ENCODE measurements at regions not wholly inside any gene's neighbourhood (a gene's known extent, or its start where the extent isn't known, plus 50 kb on each side); places are given as distances from the start of the nearest gene placed in this dataset.

GRCh38 chr13:89577301-89577700 is 1770.2 kb upstream of the MIR17HG start:
- no peak for TF ChIP-seq CTCF (IDR thresholded peaks at IDR 0.05; ENCODE audit: insufficient read depth, missing control alignments)
- FAIRE-seq: no peak
- no peak for DNase-seq (ENCODE audit: insufficient read length, low spot score)

GRCh38 chr13:89584058-89584620 is 1763.3 kb upstream of the MIR17HG start:
- DNase-seq (ENCODE audit: insufficient read length, low spot score): no peak
- no peak for TF ChIP-seq CTCF (IDR thresholded peaks at IDR 0.05; ENCODE audit: insufficient read depth, missing control alignments)
- FAIRE-seq: no peak

- no peak for FAIRE-seq
- no peak for DNase-seq (ENCODE audit: insufficient read length, low spot score)
- no peak for TF ChIP-seq CTCF (IDR thresholded peaks at IDR 0.05; ENCODE audit: insufficient read depth, missing control alignments)
Observed at GRCh38 chr13:89602655-89603054, 1744.8 kb upstream of the MIR17HG start.

DNA sequence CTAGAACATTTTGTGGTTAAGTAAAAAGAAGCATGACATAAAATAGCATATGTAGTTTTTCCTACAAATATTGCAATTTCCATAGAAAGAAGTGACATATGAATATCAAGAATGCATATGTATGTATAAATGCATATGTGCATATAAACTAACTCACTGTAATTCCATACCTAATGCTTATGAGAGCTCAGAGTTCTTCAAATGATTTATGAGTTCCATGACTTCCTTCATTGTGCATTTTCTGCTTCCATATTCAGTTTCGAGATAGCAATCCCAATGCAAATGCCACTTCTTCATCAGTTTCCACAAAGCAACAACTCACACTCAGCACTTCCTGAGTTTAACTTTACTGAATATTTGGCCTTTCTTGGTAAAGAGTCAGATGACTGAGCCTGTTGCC is 1744.3 kb upstream of the MIR17HG start:
- TF ChIP-seq CTCF (IDR thresholded peaks at IDR 0.05; ENCODE audit: insufficient read depth, missing control alignments): no peak
- no peak for FAIRE-seq
- no peak for DNase-seq (ENCODE audit: insufficient read length, low spot score)

DNA sequence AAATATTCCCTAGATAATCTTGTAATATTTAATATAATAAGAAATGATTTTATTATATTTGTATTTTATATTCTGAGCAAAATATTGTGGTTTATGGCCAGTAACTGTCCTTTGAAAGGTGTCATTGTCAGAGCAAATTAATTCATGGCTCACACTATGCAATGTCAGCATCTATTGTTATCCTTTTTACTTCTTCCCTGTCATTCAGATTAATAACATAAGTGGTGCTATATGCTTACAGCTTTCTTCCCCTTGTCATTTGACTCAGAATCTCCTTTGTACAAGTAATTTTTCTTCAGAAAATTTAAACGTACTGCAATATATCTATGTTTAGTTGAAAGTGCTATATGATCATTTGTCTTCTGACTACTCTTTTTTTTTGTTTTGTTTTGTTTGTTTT is 1738.2 kb upstream of the MIR17HG start:
- no peak for DNase-seq (ENCODE audit: insufficient read length, low spot score)
- no peak for TF ChIP-seq CTCF (IDR thresholded peaks at IDR 0.05; ENCODE audit: insufficient read depth, missing control alignments)
- no peak for FAIRE-seq

DNA sequence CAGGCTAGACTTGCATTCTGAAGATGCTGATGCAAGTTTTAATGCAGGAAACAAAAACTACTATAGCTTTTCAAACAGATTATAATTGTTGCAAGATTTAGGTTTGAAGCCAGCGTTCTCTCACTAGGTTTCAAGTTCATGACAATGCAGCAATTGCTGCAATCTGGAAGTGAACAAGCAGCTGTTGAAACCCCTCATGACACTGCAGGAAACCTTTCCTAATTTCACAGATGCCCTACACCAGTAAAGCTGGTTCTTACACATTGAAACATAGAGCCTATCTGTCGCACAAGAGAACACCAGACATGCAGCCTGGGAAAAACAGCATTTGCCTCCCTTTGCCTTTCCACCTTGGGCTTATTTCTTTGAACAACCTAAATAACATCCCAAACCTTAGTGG is 1737.2 kb upstream of the MIR17HG start:
- TF ChIP-seq CTCF (IDR thresholded peaks at IDR 0.05; ENCODE audit: insufficient read depth, missing control alignments): no peak
- FAIRE-seq (no peak), DNase-seq (ENCODE audit: insufficient read length, low spot score) (no peak)

DNA sequence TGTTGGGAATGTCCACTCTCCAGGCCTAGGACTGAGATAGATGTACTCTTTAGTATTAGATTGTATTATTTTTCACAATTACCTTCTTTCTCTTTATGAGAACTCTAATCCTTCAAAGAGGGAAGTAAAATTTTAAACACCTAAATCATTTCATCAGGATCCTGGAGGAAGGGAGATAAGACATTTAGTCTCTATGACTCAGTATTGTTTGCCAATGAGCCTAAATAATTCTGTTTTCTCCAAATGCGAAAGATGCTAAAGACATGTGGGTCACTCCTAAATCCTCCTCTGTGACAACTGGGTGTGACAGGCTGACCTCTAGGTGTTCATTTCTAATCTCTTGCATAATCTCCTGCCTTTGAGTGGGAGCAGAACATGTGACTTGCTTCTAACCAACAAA is 1736.6 kb upstream of the MIR17HG start:
- FAIRE-seq (no peak), DNase-seq (ENCODE audit: insufficient read length, low spot score) (no peak)
- TF ChIP-seq CTCF (IDR thresholded peaks at IDR 0.05; ENCODE audit: insufficient read depth, missing control alignments): no peak
